Renal cortical epithelial cell (primary cell): ENCODE measurements at regions not wholly inside any gene's neighbourhood (a gene's known extent, or its start where the extent isn't known, plus 50 kb on each side); places are given as distances from the start of the nearest gene placed in this dataset.

Source experiments
- DNase-seq: peaks from one replicate; pipeline ENCODE4 v3.0.0-alpha.2; 2011; ENCODE audit warnings: low read depth

GRCh38 chr6:101212640-101213039 lies 180.9 kb upstream of the GRIK2 start:
- no peak for DNase-seq

- no peak for DNase-seq
These were observed 171.5 kb upstream of the GRIK2 start for GRCh38 chr6:101222007-101222406.

GRCh38 chr6:101224751-101225150 lies 168.8 kb upstream of the GRIK2 start:
- DNase-seq = no peak

GRCh38 chr6:101226677-101227135 lies 166.8 kb upstream of the GRIK2 start:
- DNase-seq = peak; percentile 1

- no peak for DNase-seq
These were observed 162.6 kb upstream of the GRIK2 start for GRCh38 chr6:101230866-101231265.

GRCh38 chr6:101231606-101232235 lies 161.8 kb upstream of the GRIK2 start:
- no peak for DNase-seq

GRCh38 chr6:101232961-101233360 lies 160.5 kb upstream of the GRIK2 start:
- DNase-seq = no peak

- no peak for DNase-seq
These were observed 156.8 kb upstream of the GRIK2 start for GRCh38 chr6:101236709-101237108.

GRCh38 chr6:101241442-101241841 lies 152.1 kb upstream of the GRIK2 start:
- no peak for DNase-seq

- DNase-seq = no peak
These were observed 144.0 kb upstream of the GRIK2 start for GRCh38 chr6:101249470-101249869.

GRCh38 chr6:101257163-101257562 lies 136.3 kb upstream of the GRIK2 start:
- no peak for DNase-seq

- no peak for DNase-seq
These were observed 134.0 kb upstream of the GRIK2 start for GRCh38 chr6:101259505-101259904.

- no peak for DNase-seq
These were observed 129.9 kb upstream of the GRIK2 start for GRCh38 chr6:101263596-101263995.

- DNase-seq = no peak
These were observed 127.4 kb upstream of the GRIK2 start for GRCh38 chr6:101266063-101266462.

GRCh38 chr6:101268541-101268940 lies 125.0 kb upstream of the GRIK2 start:
- no peak for DNase-seq

GRCh38 chr6:101275251-101275650 lies 118.3 kb upstream of the GRIK2 start:
- no peak for DNase-seq

GRCh38 chr6:101276066-101276465 lies 117.4 kb upstream of the GRIK2 start:
- DNase-seq = peak; percentile 47

- DNase-seq = no peak
These were observed 114.1 kb upstream of the GRIK2 start for GRCh38 chr6:101279410-101279809.

- DNase-seq = no peak
These were observed 112.2 kb upstream of the GRIK2 start for GRCh38 chr6:101281266-101281665.

GRCh38 chr6:101284131-101284530 lies 109.4 kb upstream of the GRIK2 start:
- no peak for DNase-seq

- no peak for DNase-seq
These were observed 107.4 kb upstream of the GRIK2 start for GRCh38 chr6:101286146-101286545.

- DNase-seq = no peak
These were observed 103.2 kb upstream of the GRIK2 start for GRCh38 chr6:101290346-101290745.

GRCh38 chr6:101294051-101294638 lies 99.4 kb upstream of the GRIK2 start:
- DNase-seq = peak; percentile 11

- peak; percentile 72 for DNase-seq
These were observed 98.8 kb upstream of the GRIK2 start for GRCh38 chr6:101294676-101295075.
